ENCODE measurements at regions not wholly inside any gene's neighbourhood (a gene's known extent, or its start where the extent isn't known, plus 50 kb on each side); places are given as distances from the start of the nearest gene placed in this dataset.

GRCh38 chr2:35293261-35293660 lies 1062.3 kb upstream of the CRIM1 start:
- Histone ChIP-seq H3K9ac (ENCODE audit: low read length) (no peak overlapping the region), H3K27ac (ENCODE audit: low read length) (no peak overlapping the region), H3K79me2 (ENCODE audit: low read length) (no peaks in the 10 kb centered on the region), H4K20me1 (ENCODE audit: insufficient read depth, low read length) (no peaks in the 10 kb centered on the region), H3K4me1 (ENCODE audit: low read length) (no peaks in the 10 kb centered on the region), H2AFZ (ENCODE audit: low read depth, low read length) (no peak overlapping the region), H3K9me3 (ENCODE audit: insufficient read depth, low read length) (no peaks in the 10 kb centered on the region), H3K27me3 (ENCODE audit: low read depth, low read length) (no peaks in the 10 kb centered on the region), H3K4me2 (ENCODE audit: low read length) (no peak overlapping the region), H3K36me3 (replicated peaks; ENCODE audit: low read depth, low read length) (no peaks in the 10 kb centered on the region), H3K4me3 (ENCODE audit: low read length) (no peak overlapping the region)
- TF ChIP-seq, protein P1, sequence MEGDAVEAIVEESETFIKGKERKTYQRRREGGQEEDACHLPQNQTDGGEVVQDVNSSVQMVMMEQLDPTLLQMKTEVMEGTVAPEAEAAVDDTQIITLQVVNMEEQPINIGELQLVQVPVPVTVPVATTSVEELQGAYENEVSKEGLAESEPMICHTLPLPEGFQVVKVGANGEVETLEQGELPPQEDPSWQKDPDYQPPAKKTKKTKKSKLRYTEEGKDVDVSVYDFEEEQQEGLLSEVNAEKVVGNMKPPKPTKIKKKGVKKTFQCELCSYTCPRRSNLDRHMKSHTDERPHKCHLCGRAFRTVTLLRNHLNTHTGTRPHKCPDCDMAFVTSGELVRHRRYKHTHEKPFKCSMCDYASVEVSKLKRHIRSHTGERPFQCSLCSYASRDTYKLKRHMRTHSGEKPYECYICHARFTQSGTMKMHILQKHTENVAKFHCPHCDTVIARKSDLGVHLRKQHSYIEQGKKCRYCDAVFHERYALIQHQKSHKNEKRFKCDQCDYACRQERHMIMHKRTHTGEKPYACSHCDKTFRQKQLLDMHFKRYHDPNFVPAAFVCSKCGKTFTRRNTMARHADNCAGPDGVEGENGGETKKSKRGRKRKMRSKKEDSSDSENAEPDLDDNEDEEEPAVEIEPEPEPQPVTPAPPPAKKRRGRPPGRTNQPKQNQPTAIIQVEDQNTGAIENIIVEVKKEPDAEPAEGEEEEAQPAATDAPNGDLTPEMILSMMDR (IDR thresholded peaks at IDR 0.05; ENCODE audit: low read depth, low read length): no peak
- no peak for TF ChIP-seq EZH2phosphoT487 (IDR thresholded peaks at IDR 0.05; ENCODE audit: low read depth)

DNA sequence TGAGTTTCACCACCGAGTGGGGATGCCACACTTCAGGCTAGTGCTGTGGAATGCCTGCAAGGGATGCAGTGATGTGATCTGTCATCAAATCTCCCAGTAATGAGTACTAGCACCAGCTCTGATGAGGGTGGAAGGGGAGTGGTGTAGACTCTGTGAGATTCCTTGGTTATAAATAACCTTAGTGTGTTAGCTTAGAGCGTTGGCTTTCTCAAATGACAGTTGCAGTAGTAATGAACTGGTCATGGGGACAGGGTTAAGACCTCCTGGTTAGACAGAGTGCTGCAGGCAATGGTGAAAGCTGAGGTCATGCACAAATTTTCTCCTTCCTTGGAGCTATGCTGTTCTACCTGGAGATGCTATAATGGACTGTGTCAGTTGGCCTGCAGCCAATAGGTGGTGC lies 1063.4 kb upstream of the CRIM1 start:
- H3K27ac ChIP-seq (ENCODE audit: low read length): no peak overlapping the region
- H3K4me2 ChIP-seq (ENCODE audit: low read length): no peak overlapping the region
- no peak overlapping the region for H3K9ac ChIP-seq (ENCODE audit: low read length)
- H3K27me3 ChIP-seq (ENCODE audit: low read depth, low read length): no peaks in the 10 kb centered on the region
- H4K20me1 ChIP-seq (ENCODE audit: insufficient read depth, low read length): no peaks in the 10 kb centered on the region
- H3K36me3 ChIP-seq (replicated peaks; ENCODE audit: low read depth, low read length): no peaks in the 10 kb centered on the region
- TF ChIP-seq, protein P1 (IDR thresholded peaks at IDR 0.05; ENCODE audit: low read depth, low read length): no peak
- no peak for TF ChIP-seq EZH2phosphoT487 (IDR thresholded peaks at IDR 0.05; ENCODE audit: low read depth)
- H3K4me1 ChIP-seq (ENCODE audit: low read length): no peaks in the 10 kb centered on the region
- H3K9me3 ChIP-seq (ENCODE audit: insufficient read depth, low read length): no peaks in the 10 kb centered on the region
- H3K4me3 ChIP-seq (ENCODE audit: low read length): no peak overlapping the region
- H3K79me2 ChIP-seq (ENCODE audit: low read length): no peaks in the 10 kb centered on the region
- no peak overlapping the region for H2AFZ ChIP-seq (ENCODE audit: low read depth, low read length)

DNA sequence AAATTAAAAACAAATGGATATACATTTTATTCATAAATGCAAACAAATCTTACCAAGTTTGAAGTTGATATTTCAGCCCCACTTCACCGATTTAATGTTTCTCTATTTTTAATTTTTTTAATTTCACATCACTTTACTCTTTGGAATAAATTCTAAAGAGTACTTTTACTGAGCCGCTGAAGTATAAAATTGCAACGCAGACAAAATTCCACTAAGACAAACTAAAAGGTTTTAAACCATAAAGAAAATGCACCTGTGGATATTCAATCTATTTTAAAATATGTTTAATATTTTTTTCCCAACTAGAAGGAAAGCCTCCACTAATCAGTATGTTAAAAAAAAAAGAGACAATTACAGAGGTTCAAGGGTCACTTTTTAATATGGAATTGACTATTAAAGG lies 1073.9 kb upstream of the CRIM1 start:
- H3K4me3 ChIP-seq (ENCODE audit: low read length): no peak overlapping the region
- H3K4me2 ChIP-seq (ENCODE audit: low read length): no peak overlapping the region
- H3K9me3 ChIP-seq (ENCODE audit: insufficient read depth, low read length): no peaks in the 10 kb centered on the region
- TF ChIP-seq, protein P1 (IDR thresholded peaks at IDR 0.05; ENCODE audit: low read depth, low read length): no peak
- TF ChIP-seq EZH2phosphoT487 (IDR thresholded peaks at IDR 0.05; ENCODE audit: low read depth): no peak
- no peak overlapping the region for H3K9ac ChIP-seq (ENCODE audit: low read length)
- no peak overlapping the region for H3K27ac ChIP-seq (ENCODE audit: low read length)
- no peaks in the 10 kb centered on the region for H3K79me2 ChIP-seq (ENCODE audit: low read length)
- H3K27me3 ChIP-seq (ENCODE audit: low read depth, low read length): no peaks in the 10 kb centered on the region
- no peaks in the 10 kb centered on the region for H3K4me1 ChIP-seq (ENCODE audit: low read length)
- H3K36me3 ChIP-seq (replicated peaks; ENCODE audit: low read depth, low read length): no peaks in the 10 kb centered on the region
- no peaks in the 10 kb centered on the region for H4K20me1 ChIP-seq (ENCODE audit: insufficient read depth, low read length)
- H2AFZ ChIP-seq (ENCODE audit: low read depth, low read length): no peak overlapping the region

GRCh38 chr2:35255826-35256225 lies 1099.8 kb upstream of the CRIM1 start:
- Histone ChIP-seq H3K27ac (ENCODE audit: low read length) (no peak overlapping the region), H3K79me2 (ENCODE audit: low read length) (no peaks in the 10 kb centered on the region), H3K4me2 (ENCODE audit: low read length) (no peak overlapping the region), H3K27me3 (ENCODE audit: low read depth, low read length) (no peaks in the 10 kb centered on the region), H3K9me3 (ENCODE audit: insufficient read depth, low read length) (no peaks in the 10 kb centered on the region), H3K36me3 (replicated peaks; ENCODE audit: low read depth, low read length) (no peaks in the 10 kb centered on the region), H3K4me3 (ENCODE audit: low read length) (no peak overlapping the region), H4K20me1 (ENCODE audit: insufficient read depth, low read length) (no peaks in the 10 kb centered on the region), H2AFZ (ENCODE audit: low read depth, low read length) (no peak overlapping the region), H3K9ac (ENCODE audit: low read length) (no peak overlapping the region), H3K4me1 (ENCODE audit: low read length) (no peaks in the 10 kb centered on the region)
- no peak for TF ChIP-seq EZH2phosphoT487 (IDR thresholded peaks at IDR 0.05; ENCODE audit: low read depth)
- TF ChIP-seq, protein P1 (IDR thresholded peaks at IDR 0.05; ENCODE audit: low read depth, low read length): no peak

Measured in OCI-LY3 (cell line).